COLO668 (cell line): ENCODE measurements at regions not wholly inside any gene's neighbourhood (a gene's known extent, or its start where the extent isn't known, plus 50 kb on each side); places are given as distances from the start of the nearest gene placed in this dataset.

Experiments
- DNase-seq: peaks from one replicate; lab custom pipeline; 2025; ENCODE audit not compliant: unreplicated experiment; lab: John Stamatoyannopoulos, UW

DNA sequence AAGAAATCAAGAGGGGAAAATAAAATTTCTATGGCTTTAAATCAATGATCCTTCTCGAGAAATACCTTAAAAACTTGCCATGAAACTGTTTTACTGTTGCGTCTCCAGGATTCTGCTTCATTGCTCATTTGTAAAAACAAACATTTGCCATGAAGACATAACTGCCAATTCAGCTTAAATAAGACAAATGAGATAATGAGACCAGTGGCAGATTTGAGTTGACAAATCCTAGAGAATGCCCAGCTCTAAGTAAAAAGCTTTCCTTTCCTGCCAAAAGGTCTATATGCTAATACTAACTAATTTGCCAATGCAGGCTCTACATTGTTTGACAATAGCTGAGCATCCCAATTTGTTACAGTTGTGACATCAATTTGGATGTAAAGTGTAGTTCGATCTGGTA is 400.5 kb upstream of the PCDH9 start:
- DNase-seq = no peak

DNA sequence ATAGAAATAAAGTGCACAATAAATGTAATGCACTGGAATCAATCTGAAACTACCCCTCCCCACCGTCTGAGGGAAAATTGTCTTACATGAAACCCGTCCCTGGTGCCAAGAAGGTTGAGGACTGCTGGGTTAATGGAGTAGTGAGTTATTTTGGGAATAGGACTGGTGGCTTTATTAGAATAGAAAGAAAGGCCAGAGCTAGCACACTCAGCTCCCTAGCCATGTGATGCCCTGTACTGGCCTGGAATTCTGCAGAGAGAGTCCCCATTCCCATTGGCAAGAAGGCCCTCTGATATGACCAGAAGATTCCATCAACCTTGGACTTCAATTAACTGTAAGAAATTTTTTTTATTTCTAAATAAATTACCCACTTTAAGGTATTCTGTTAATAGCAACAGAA is 393.5 kb upstream of the PCDH9 start:
- no peak for DNase-seq

DNA sequence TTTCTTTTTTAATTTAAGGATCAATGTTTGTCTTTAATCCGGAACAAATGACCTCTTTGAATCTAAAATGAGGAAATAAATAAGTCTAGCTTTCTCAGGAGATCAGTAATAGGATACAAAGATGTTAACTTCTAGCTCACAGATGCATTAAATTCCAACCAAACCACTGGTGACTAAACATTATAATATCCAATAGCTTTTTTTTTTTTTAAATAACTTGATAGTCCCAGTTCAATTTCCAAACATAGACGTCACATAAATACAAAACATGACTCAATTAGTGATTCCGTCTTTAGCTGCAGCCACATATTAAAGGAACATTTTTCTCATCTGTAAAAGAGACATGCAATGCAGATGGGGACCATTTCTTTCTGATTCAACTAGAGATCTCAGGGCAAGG is 390.5 kb upstream of the PCDH9 start:
- no peak for DNase-seq

DNA sequence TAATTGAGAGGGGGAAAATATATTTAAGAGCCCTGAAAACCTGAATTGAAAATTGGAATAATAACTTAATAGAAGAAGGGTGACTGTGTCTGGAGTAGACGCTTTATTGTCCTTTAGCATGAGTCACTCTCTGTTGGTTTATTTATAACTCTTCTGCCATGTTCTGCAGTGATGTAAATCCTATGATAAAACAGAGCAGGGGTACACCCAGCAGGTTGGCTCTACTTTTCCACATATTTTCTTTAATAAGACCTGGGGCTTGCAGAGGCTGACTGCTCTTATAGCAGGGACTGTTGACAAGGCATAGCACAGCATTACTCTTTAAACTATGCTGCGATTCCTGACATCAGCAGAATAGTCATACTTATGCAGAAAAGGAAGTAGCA is 389.9 kb upstream of the PCDH9 start:
- no peak for DNase-seq

DNA sequence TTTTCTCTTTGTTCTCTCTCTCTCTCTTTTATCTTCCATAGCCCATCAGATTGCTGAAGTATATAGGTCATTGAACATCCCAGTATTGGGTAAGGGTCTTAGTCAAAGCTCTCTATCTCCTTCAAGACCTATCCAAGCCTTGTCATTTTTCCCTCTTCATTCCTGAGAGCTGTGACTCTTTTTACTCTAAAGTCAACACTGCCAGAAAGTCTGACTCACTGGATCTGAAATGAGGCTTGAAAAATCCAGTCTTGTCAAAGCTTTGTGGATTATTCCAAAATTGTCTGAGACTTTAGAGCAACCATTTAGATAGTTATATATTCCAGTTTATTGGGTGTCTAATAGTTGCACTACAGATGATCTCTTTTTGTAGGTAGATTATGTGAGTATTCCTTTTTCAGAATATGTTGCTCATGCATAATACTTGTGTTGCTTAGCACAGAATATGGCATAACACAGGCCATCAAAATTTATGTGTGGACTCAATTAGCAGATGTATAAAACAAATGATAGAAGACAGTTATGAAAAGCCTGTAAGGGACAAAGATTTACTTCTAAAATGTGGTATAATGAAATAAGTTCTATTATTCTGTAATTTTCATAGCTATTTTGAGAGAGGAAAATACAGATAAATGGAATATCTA is 389.3 kb upstream of the PCDH9 start:
- DNase-seq = no peak

DNA sequence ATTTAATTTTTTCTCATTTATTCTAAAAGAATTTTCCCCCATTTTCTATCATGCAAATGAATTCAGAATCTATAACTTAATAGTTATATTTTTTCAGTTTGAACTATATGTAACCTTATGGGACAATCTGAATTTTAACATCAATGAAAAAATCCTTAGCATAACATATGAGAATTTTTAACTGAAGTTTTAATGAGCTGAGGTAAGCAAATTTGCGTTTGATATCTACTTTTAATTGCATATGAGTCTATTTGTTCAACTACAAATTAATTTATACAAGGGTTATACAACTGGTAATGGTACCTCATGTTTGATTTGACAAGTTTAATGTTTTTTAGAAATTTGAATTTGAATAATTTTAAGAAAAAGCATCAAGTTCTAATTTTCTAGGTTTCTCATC is 384.4 kb upstream of the PCDH9 start:
- no peak for DNase-seq

DNA sequence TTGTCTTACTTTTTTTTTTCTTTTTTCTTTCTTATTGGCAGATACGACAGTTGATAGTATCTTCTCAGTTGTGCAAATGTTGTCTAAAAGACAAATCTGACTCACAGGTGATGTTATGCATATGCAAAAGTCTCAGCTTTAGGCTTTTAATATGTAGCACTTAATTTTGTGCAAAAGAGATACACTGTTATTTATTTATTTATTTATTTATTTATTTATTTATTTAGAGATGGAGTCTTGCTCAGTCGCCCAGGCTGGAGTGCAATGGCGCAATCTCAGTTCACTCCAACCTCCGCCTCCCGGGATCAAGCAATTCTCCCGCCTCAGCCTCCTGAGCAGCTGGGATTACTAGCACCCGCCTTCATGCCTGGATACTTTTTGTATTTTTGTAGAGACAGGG is 383.9 kb upstream of the PCDH9 start:
- no peak for DNase-seq

DNA sequence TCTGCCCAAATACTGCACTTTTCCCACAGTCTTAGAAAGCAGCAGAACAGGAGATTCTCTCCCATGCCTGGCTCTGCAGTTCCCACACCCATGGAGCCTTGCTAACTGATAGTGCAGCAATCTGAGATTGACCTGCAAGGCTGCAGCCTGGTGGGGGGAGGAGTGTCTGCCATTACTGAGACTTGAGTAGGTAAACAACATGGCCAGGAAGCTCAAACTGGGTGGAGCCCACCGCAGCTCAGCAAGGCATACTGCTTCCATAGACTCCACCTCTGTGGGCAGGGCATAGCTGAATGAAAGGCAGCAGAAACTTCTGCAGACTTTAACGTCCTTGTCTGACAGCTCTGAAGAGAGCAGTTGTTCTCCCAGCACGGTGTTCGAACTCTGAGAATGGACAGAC is 358.5 kb upstream of the PCDH9 start:
- DNase-seq = no peak

DNA sequence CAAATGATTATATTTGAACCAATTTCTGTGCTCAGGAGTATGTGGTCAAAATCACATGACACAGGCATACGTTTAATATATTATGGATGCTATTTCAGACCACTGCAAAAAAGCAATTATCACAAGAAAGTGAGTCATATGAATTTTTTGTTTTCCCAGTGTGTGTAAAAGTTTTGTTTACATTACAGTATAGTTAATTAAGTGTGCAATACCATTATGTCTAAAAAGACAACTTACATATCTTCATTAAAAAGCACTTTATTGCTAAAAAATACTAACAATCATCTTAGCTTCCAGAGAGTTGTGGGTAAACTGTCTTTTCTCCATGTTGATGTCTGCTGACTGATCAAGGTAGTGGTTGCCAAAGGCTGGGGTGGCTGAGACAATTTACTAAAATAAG is 347.2 kb upstream of the PCDH9 start:
- no peak for DNase-seq

DNA sequence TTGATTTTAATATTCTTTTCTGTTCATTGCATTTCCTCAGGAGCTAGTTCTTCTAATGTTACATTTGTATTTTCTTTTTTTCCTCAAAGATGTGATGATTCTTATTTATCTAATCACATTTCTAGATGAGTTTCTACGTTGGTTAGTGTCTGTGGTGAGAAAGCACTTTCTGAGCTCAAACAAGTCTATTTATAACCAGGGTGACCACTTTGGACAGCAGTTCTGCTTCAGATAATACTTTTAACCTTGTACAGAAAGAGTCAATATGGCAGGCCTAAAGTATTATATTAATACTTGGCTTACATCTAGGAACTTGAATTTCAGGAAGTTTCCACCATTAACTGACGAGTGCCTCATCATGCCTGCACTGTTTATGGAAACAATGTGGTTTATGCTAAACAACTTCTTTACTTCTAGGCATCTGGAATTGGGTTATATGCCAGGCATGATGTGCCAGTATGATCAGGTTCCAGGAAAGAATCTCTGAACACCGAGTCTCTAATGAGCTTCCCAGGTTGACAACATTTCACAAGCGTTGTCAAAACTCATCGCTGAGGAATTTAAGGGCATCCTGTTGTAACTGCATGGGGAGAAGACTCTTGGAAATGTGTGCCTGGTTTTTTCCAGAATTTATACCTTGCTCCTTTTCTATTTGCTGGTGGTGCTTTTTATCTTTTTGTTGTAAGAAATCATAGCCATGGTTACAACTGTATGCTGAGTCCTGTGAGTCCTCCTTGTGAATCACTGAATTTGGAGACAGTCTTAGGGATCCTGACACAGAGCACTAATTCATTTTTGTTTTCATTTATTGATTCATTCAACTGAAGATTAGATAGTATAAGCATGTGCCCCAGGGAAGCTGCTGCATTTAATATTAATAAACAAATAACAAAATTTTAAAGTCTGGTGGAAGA is 344.4 kb upstream of the PCDH9 start:
- DNase-seq = no peak

DNA sequence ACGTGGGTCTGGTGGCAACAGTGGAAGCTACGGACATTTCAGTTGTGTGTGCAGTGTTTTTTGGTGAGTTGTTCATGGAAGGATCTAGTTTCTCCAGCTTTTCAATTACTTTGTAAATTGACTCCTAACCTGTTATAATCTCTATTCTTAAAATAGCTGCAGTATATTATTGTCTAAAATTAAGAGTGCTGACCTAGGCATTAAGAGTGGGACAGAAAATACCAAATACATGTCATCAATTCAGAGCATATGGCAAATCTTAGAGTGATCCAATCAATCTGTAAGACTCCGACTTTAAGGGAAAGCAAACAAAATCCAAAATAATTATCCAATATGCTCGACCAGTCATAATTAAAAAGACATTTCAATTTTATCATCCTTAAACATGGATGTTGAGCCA is 338.1 kb upstream of the PCDH9 start:
- DNase-seq = no peak

DNA sequence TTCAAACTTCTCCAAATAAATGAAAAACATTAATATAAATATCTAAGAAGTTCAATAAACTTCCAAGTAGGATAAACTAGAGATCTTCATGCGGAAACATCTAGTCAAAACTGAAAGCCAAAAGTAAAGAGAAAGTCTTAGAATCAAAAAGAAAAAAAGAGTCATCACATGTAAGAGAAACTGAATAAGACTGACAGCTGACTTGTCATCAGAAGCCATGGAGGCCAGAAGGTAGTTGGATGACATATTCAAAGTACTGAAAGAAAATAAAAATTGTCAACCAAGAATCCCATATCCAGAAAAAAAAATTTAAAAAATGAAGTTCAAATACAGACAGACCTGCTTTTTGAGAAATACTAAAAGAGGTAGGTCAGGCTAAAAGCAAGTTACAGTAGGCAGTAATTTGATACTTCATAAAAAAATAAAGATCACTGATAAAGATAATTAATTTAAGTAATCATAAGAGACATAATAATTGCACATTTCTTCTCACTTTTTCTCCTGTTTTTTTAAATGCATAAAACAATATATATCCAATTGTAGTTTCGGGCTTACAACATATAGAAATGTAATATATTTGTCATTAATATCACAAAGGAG is 327.6 kb upstream of the PCDH9 start:
- no peak for DNase-seq

DNA sequence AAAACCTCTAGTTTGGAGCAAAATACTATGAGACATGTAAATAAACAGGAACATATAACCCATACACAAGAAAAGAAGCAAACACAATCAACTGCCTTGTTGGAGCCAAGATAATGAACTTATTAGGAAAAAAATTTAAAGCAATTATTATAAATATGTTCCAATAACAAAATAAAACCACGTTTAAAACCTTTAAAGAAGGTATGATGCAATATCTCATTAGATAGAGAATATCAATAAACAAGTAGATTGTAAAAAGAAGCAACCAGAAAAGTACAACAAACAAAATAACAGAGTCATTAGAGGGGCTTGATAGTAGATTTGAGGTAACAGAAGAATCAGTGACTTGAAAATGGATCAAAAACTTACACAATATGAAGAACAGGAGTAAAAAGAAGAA is 327.0 kb upstream of the PCDH9 start:
- DNase-seq = no peak

DNA sequence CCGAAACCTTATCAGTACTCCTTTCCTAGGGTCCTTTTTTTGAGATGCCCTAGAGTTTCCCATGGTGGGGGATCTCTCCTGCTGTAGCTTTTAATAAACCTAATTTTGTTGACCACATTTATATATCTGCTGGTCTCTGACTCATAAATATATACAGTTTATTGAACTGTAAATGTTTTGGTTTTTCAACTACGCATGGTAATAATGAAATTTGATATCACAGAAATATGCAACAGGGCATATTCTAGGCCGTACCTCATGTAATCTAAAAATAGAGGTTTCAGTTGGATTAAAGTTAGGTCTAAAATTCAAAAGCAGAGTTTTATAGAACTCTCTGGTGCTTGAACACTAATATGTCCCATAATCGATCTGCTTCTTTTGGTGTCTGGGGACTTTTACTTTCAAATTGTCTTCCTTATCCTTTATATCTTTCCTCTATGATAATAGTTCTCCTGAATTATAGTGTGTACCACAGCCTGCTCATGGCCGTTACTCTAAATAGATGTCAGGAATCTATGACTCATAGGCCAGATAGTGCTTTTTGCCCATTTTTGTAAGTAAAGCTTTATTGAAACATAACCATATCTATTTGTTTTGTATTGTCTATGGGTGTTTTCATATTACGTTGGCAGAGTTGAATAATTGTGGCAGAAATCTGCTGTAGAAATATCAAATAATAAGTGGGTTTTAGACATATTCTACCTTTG is 324.8 kb upstream of the PCDH9 start:
- DNase-seq = no peak

DNA sequence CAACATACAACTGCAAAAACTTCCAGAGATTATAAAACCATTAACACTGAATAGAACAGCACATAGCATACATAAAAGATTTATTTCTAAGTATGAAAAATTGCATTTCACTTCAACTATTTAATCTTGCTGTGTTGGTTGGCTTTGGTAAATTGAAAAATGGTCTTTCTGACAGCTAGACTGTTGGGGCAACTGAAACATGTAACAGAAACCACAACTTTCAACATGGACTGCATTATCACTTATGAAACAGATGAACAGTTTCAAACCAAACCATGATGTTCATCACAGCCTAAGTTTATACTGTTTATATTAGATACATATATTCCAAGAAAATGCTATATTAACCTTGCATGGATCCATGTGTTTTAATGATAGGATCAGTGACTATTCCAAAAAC is 324.1 kb upstream of the PCDH9 start:
- DNase-seq = no peak

DNA sequence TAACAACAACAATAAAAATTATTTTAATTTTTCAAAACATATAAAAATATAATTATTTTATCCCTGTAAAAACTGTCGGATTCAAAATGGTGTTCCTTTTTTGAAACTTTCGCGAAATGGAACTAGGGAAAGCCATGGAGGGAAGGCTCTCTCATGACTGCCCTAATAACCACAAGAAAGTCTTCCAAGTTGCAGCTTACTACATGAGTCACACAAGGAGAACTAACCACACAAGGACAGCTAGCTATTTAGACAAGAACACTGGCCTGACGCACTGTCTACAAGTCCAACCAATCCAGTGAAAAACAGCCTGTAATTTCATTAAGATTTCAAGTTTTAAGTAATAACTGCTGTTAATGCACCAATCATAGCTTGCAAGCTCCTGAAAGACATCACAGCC is 319.2 kb upstream of the PCDH9 start:
- no peak for DNase-seq

DNA sequence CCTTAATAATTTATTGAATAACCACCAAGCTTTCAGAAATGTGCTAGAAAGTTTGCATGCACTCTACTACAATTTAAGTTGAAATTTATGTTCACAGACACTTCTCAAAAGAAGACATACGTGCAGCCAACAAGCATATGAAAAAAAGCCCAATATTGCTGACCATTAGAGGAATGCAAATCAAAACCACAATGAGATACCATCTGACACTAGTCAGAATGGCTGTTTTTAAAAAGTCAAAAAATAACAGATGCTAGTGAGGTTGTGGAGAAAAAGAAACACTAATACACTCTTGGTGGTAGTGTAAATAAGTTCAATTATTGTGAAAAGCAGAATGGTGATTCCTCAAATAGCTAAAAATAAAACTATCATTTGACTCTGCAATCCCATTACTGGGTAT is 308.8 kb upstream of the PCDH9 start:
- no peak for DNase-seq

DNA sequence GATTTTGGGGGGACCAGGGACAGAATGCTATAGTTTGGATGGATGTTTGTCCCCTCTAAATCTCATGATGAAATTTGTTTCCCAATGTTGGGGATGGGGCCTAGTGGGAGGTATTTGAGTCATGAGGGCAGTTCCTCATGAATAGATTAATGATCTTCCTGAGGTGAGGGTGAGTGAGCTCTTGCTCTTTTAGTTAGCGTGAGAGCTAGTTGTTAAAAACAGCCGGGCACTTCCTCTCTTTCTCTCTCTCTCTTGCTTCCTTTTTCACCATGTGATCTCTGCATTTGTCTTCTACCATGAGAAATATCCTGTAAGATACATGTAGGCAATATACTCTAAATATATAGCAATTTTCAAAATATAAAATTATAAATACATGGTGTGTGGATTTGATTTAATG is 290.8 kb upstream of the PCDH9 start:
- DNase-seq = no peak

DNA sequence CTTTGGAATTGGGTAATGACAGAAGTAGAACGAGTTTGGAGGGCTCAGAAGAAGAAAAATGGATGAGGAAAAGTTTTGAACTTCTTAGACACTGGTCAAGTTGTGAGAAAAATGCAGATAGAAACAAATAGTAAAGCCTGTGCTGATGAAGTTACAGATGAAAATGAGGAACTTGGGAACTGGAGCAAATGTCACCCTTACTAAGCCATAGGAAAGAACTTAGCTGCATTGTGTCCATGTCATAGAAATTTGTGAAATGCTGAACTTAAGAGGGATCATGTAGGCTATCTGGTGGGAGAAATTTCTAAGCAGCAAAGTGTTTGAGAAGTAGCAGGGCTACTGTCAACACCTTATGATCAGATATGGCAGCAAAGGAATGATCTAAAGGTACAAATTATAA is 289.2 kb upstream of the PCDH9 start:
- no peak for DNase-seq

DNA sequence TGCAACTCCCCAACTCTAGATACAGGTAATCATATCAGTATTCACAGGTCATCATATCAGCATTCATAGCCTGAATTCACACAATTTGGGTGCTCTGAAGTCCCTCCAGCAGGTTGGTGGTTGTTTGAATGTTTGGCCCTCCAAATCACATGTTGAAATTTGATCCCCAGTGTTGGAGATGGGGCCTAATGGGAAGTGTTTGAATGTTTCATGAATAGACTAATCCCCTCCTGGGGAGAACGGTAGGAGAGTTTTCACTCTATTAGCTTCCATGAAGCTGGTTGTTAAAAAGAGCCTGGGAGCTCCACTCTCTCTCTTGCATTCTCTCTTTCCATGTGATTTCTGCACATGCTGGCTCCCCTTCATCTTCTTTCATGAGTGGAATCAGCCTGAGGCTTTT is 288.6 kb upstream of the PCDH9 start:
- no peak for DNase-seq

DNA sequence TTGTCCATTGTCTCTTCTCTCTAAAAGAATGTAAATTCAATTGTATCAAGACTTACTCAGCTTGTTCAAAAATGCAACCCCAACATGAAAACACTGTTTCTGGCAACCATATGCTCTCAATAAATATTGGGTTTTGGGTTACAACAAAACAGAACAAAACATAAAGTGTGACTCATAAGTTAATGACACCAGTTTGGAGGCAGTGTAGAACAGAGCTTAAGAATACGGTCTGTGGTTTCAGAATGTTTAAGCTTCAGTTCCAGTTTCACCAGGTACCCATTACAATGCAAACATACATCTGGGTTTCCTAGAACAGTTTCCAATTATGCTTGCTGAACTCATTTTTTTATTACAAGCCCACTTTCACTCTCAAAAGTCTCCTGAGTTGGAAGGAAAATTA is 285.8 kb upstream of the PCDH9 start:
- DNase-seq = peak; percentile 26

DNA sequence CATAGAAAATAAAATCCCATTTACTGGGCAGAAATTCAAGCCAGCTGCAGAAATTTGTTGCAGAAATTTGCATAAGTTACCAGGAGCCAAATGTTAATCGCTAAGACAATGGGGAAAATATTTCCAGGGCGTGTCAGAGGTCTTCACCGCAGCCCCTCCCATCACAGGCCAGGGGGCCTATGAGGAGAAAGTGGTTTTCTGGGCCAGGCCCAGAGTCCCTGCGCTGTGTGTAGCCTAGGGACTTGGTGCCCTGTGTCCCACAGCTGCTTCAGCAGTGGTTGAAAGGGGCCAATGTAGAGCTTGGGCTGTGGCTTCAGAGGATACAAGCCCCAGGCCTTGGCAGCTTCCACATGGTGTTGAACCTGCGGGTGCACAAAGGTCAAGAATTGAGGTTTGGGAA is 278.9 kb upstream of the PCDH9 start:
- DNase-seq = no peak
